ENCODE measurements at regions not wholly inside any gene's neighbourhood (a gene's known extent, or its start where the extent isn't known, plus 50 kb on each side); places are given as distances from the start of the nearest gene placed in this dataset.
"Not testable (repeated sequence)": the region's sequence is repeated elsewhere in the genome, so short reads cannot be mapped to it uniquely, and the experiment has no call there.

- WGBS, 4 donors: 75 to 96% (median 84%) methylated on average over 9 of the region's 9 CpGs
- TF ChIP-seq POLR2A (IDR thresholded peaks at IDR 0.05): no peak
- no peak for TF ChIP-seq CTCF (IDR thresholded peaks at IDR 0.05)
These were observed 72.9 kb downstream of the KPNA2 start for GRCh38 chr17:68108313-68109000.

GRCh38 chr17:68109404-68109803 lies 73.9 kb downstream of the KPNA2 start:
- H3K4me1 ChIP-seq (replicated peaks in 1 of 2); H3K36me3 ChIP-seq (replicated peaks in 1 of 2); DNase-seq; H3K27ac ChIP-seq; H3K4me3 ChIP-seq; H3K27me3 ChIP-seq; H3K9me3 ChIP-seq (replicated peaks in 1 of 3); intact Hi-C loops (cut with DNase I): not testable (repeated sequence)
- 93 to 99% (median 97%) methylated on average over 4 of the region's 4 CpGs for WGBS, 4 donors

More at GRCh38 chr17:68108313-68109000, 72.9 kb downstream of the KPNA2 start:
- peaks cover 8 to 14% of the 10 kb centered on the region in 2 donors for H3K4me1 ChIP-seq (replicated peaks in 1 of 2)
- intact Hi-C loops (cut with DNase I): no loop called here
- H3K9me3 ChIP-seq (replicated peaks in 1 of 3): no peaks in the 10 kb centered on the region
- no peak overlapping the region for H3K27ac ChIP-seq
- no peaks in the 10 kb centered on the region for H3K27me3 ChIP-seq
- no peak overlapping the region for H3K4me3 ChIP-seq
- H3K36me3 ChIP-seq (replicated peaks in 1 of 2): peaks cover 0 to 3% of the 10 kb centered on the region in 2 donors
- DNase-seq: no peak

GRCh38 chr17:68116211-68116610 lies 80.7 kb downstream of the KPNA2 start:
- H3K27ac ChIP-seq; H3K9me3 ChIP-seq (replicated peaks in 1 of 3); DNase-seq; intact Hi-C loops (cut with DNase I); H3K27me3 ChIP-seq; H3K4me3 ChIP-seq; H3K4me1 ChIP-seq (replicated peaks in 1 of 2): not testable (repeated sequence)
- H3K36me3 ChIP-seq (replicated peaks in 1 of 2): peaks cover 0 to 32% of the 10 kb centered on the region in 2 donors
- 96 to 99% (median 97%) methylated on average over 4 to 32 of the region's 32 CpGs; no CpG with 5 or more reads in 1 of the 4 donors for WGBS, 4 donors

GRCh38 chr17:68122587-68122986 lies 87.1 kb downstream of the KPNA2 start:
- Histone ChIP-seq H3K4me1 (replicated peaks in 1 of 2) (no peaks in the 10 kb centered on the region), H3K27ac (no peak overlapping the region), H3K36me3 (replicated peaks in 1 of 2) (peaks cover 0 to 25% of the 10 kb centered on the region in 2 donors), H3K4me3 (no peak overlapping the region), H3K27me3 (no peaks in the 10 kb centered on the region), H3K9me3 (replicated peaks in 1 of 3) (no peaks in the 10 kb centered on the region)
- intact Hi-C loops (cut with DNase I): no loop called here
- TF ChIP-seq CTCF (IDR thresholded peaks at IDR 0.05): no peak
- TF ChIP-seq POLR2A (IDR thresholded peaks at IDR 0.05): no peak
- 94 to 100% (median 99%) methylated on average over 3 of the region's 3 CpGs for WGBS, 4 donors
- no peak for DNase-seq

- no peak overlapping the region for H3K27ac ChIP-seq
- DNase-seq: no peak
- H3K36me3 ChIP-seq (replicated peaks in 1 of 2): peaks cover 0 to 9% of the 10 kb centered on the region in 2 donors
- H3K4me3 ChIP-seq: no peak overlapping the region
- intact Hi-C loops (cut with DNase I): no loop called here
- WGBS, 4 donors: 68 to 72% (median 70%) methylated on average over 6 of the region's 6 CpGs
- no peak for TF ChIP-seq CTCF (IDR thresholded peaks at IDR 0.05)
- TF ChIP-seq POLR2A (IDR thresholded peaks at IDR 0.05): no peak
- no peaks in the 10 kb centered on the region for H3K9me3 ChIP-seq (replicated peaks in 1 of 3)
- H3K4me1 ChIP-seq (replicated peaks in 1 of 2): no peaks in the 10 kb centered on the region
- no peaks in the 10 kb centered on the region for H3K27me3 ChIP-seq
These were observed 89.8 kb downstream of the KPNA2 start for GRCh38 chr17:68125111-68125870.

Data from adrenal gland (tissue), 9 donors.